GM23338 (cell line): ENCODE measurements at regions not wholly inside any gene's neighbourhood (a gene's known extent, or its start where the extent isn't known, plus 50 kb on each side); places are given as distances from the start of the nearest gene placed in this dataset.

ENCODE experiments used
- ATAC-seq: fragments of 200-7000 bp; cut with Tn5 transposase; 3 replicates; pipeline ENCODE4 v1.9.1; 2020
- DNase-seq: peaks from one replicate; pipeline ENCODE4 v3.0.0-alpha.2; 2015; ENCODE audit warnings: low spot score
- H2AFZ ChIP-seq: fragments of 200-600 bp; sonication (generic); 2 replicates; pipeline ENCODE4 v1.8.0; 2016; ENCODE audit warnings: antibody characterized with exemption, mild to moderate bottlenecking, moderate library complexity
- H3F3A ChIP-seq: fragments of 200-600 bp; sonication (generic); replicated peaks from 2 replicates; pipeline ENCODE4 v1.8.0; 2017; ENCODE audit warnings: antibody characterized with exemption, mixed run types, low read depth
- H3K27ac ChIP-seq: fragments of 200-600 bp; sonication (generic); 2 replicates; pipeline ENCODE4 v1.6.1; 2016; ENCODE audit warnings: low read depth
- H3K27me3 ChIP-seq: fragments of 200-600 bp; sonication (generic); 2 replicates; pipeline ENCODE4 v1.8.0; 2016; ENCODE audit warnings: mild to moderate bottlenecking, mixed run types, moderate library complexity; ENCODE audit not compliant: insufficient read depth
- H3K36me3 ChIP-seq: fragments of 200-600 bp; sonication (generic); 2 replicates; pipeline ENCODE4 v1.8.0; 2016; ENCODE audit warnings: mild to moderate bottlenecking; ENCODE audit not compliant: insufficient read depth
- H3K4me1 ChIP-seq: fragments of 200-600 bp; sonication (generic); 2 replicates; pipeline ENCODE4 v1.8.0; 2016; ENCODE audit warnings: mild to moderate bottlenecking, moderate library complexity; ENCODE audit not compliant: insufficient read depth
- H3K4me2 ChIP-seq: fragments of 200-600 bp; sonication (generic); 2 replicates; pipeline ENCODE4 v1.7.1; 2017; ENCODE audit warnings: mixed run types
- H3K4me3 ChIP-seq: fragments of 200-600 bp; sonication (generic); 2 replicates; pipeline ENCODE4 v1.6.1; 2016; ENCODE audit warnings: mixed run types
- H3K79me2 ChIP-seq: fragments of 200-600 bp; sonication (generic); replicated peaks from 2 replicates; pipeline ENCODE4 v1.8.0; 2017; ENCODE audit warnings: mild to moderate bottlenecking; ENCODE audit not compliant: insufficient read depth
- H3K9me2 ChIP-seq: fragments of 200-600 bp; sonication (generic); 2 replicates; pipeline ENCODE4 v1.8.0; 2017; ENCODE audit not compliant: insufficient read depth
- H4K20me1 ChIP-seq: fragments of 200-600 bp; sonication (generic); replicated peaks from 2 replicates; pipeline ENCODE4 v1.8.0; 2017; ENCODE audit warnings: mild to moderate bottlenecking; ENCODE audit not compliant: insufficient read depth
- H3K27ac Mint-ChIP-seq: 2 replicates; pipeline ENCODE4 v1.8.0; 2020; ENCODE audit warnings: inconsistent platforms, mild to moderate bottlenecking, moderate library complexity, mixed read lengths
- H3K27me3 Mint-ChIP-seq: 3 replicates; pipeline ENCODE4 v1.8.0; 2022; ENCODE audit warnings: low read depth, mild to moderate bottlenecking, moderate library complexity, mixed read lengths, inconsistent platforms; ENCODE audit not compliant: insufficient read depth, poor library complexity
- H3K36me3 Mint-ChIP-seq: 3 replicates; pipeline ENCODE4 v1.8.0; 2021; ENCODE audit warnings: low read depth, mild to moderate bottlenecking, inconsistent platforms, moderate library complexity, mixed read lengths
- H3K4me1 Mint-ChIP-seq: 3 replicates; pipeline ENCODE4 v1.8.0; 2020; ENCODE audit warnings: mild to moderate bottlenecking, inconsistent platforms, mixed read lengths
- H3K4me3 Mint-ChIP-seq: 3 replicates; pipeline ENCODE4 v1.8.0; 2021; ENCODE audit warnings: moderate library complexity, mild to moderate bottlenecking, inconsistent platforms, mixed read lengths
- H3K9me3 Mint-ChIP-seq: 3 replicates; pipeline ENCODE4 v1.8.0; 2020; ENCODE audit warnings: moderate library complexity, mild to moderate bottlenecking, inconsistent platforms, mixed read lengths
- ETS1 ChIP-seq: IDR thresholded peaks from 2 replicates; pipeline ENCODE4 v1.6.1; 2016; ENCODE audit warnings: antibody characterized with exemption
- EZH2phosphoT487 ChIP-seq: fragments of 200-600 bp; sonication (generic); IDR thresholded peaks from one replicate; pipeline ENCODE4 v1.8.1; 2018; ENCODE audit warnings: antibody characterized with exemption; ENCODE audit not compliant: unreplicated experiment
- NANOG ChIP-seq: IDR thresholded peaks from 2 replicates; pipeline ENCODE4 v1.6.1; 2016; ENCODE audit warnings: antibody characterized with exemption, borderline replicate concordance
- STAT1 ChIP-seq: IDR thresholded peaks from one replicate; pipeline ENCODE4 v1.6.1; 2016; ENCODE audit warnings: antibody characterized with exemption; ENCODE audit not compliant: unreplicated experiment
- ZNF331 ChIP-seq: fragments of 250-450 bp; sonication (Bioruptor Pico); IDR thresholded peaks from 2 replicates; pipeline ENCODE4 v1.5.0; 2020; ENCODE audit warnings: low read depth, mild to moderate bottlenecking, moderate library complexity
- TF ChIP-seq, protein P1 (sequence below): fragments of 250-450 bp; sonication (Bioruptor Pico); IDR thresholded peaks from 2 replicates; pipeline ENCODE4 v1.5.0; 2020; ENCODE audit warnings: mild to moderate bottlenecking, moderate library complexity
- TF ChIP-seq, protein P2 (sequence below), 2 experiments: fragments of 200-600 bp in 1 of 2; sonication (generic) in 1 of 2; conservative IDR thresholded peaks; 2 replicates each; pipeline versions ENCODE4 v1.5.1 to v1.6.1; 2016 to 2017; ENCODE audit warnings: antibody characterized with exemption in 2 of 2, low read depth in 2 of 2, mild to moderate bottlenecking in 2 of 2, moderate library complexity in 1 of 2

GRCh38 chr10:123563581-123563855, 102.6 kb upstream of the GPR26 start (continued):
- TF ChIP-seq, protein P1, sequence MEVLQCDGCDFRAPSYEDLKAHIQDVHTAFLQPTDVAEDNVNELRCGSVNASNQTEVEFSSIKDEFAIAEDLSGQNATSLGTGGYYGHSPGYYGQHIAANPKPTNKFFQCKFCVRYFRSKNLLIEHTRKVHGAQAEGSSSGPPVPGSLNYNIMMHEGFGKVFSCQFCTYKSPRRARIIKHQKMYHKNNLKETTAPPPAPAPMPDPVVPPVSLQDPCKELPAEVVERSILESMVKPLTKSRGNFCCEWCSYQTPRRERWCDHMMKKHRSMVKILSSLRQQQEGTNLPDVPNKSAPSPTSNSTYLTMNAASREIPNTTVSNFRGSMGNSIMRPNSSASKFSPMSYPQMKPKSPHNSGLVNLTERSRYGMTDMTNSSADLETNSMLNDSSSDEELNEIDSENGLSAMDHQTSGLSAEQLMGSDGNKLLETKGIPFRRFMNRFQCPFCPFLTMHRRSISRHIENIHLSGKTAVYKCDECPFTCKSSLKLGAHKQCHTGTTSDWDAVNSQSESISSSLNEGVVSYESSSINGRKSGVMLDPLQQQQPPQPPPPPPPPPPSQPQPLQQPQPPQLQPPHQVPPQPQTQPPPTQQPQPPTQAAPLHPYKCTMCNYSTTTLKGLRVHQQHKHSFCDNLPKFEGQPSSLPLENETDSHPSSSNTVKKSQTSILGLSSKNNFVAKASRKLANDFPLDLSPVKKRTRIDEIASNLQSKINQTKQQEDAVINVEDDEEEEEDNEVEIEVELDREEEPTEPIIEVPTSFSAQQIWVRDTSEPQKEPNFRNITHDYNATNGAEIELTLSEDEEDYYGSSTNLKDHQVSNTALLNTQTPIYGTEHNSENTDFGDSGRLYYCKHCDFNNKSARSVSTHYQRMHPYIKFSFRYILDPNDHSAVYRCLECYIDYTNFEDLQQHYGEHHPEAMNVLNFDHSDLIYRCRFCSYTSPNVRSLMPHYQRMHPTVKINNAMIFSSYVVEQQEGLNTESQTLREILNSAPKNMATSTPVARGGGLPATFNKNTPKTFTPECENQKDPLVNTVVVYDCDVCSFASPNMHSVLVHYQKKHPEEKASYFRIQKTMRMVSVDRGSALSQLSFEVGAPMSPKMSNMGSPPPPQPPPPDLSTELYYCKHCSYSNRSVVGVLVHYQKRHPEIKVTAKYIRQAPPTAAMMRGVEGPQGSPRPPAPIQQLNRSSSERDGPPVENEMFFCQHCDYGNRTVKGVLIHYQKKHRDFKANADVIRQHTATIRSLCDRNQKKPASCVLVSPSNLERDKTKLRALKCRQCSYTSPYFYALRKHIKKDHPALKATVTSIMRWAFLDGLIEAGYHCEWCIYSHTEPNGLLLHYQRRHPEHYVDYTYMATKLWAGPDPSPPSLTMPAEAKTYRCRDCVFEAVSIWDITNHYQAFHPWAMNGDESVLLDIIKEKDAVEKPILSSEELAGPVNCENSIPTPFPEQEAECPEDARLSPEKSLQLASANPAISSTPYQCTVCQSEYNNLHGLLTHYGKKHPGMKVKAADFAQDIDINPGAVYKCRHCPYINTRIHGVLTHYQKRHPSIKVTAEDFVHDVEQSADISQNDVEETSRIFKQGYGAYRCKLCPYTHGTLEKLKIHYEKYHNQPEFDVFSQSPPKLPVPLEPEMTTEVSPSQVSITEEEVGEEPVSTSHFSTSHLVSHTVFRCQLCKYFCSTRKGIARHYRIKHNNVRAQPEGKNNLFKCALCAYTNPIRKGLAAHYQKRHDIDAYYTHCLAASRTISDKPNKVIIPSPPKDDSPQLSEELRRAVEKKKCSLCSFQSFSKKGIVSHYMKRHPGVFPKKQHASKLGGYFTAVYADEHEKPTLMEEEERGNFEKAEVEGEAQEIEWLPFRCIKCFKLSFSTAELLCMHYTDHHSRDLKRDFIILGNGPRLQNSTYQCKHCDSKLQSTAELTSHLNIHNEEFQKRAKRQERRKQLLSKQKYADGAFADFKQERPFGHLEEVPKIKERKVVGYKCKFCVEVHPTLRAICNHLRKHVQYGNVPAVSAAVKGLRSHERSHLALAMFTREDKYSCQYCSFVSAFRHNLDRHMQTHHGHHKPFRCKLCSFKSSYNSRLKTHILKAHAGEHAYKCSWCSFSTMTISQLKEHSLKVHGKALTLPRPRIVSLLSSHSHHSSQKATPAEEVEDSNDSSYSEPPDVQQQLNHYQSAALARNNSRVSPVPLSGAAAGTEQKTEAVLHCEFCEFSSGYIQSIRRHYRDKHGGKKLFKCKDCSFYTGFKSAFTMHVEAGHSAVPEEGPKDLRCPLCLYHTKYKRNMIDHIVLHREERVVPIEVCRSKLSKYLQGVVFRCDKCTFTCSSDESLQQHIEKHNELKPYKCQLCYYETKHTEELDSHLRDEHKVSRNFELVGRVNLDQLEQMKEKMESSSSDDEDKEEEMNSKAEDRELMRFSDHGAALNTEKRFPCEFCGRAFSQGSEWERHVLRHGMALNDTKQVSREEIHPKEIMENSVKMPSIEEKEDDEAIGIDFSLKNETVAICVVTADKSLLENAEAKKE (CRISPR knock-in tag), result no peak

- Histone ChIP-seq H3K9me2 (no peaks in the 10 kb centered on the region), H3F3A (no peaks in the 10 kb centered on the region), H3K36me3 (no peaks in the 10 kb centered on the region), H3K79me2 (no peaks in the 10 kb centered on the region), H4K20me1 (no peaks in the 10 kb centered on the region), H3K4me2 (no peak overlapping the region), H2AFZ (no peak overlapping the region), H3K4me3 (no peak overlapping the region), H3K27ac (no peak overlapping the region), H3K27me3 (no peaks in the 10 kb centered on the region), H3K4me1 (no peaks in the 10 kb centered on the region)
- H3K27ac Mint-ChIP-seq, result no peak overlapping the region
- ATAC-seq (no peak), DNase-seq (no peak)
- H3K4me3 Mint-ChIP-seq, result no peak overlapping the region
- H3K9me3 Mint-ChIP-seq, result no peaks in the 10 kb centered on the region
- peaks cover 9% of the 10 kb centered on the region for H3K27me3 Mint-ChIP-seq
- H3K36me3 Mint-ChIP-seq, result no peaks in the 10 kb centered on the region
- H3K4me1 Mint-ChIP-seq, result peaks cover 5% of the 10 kb centered on the region; the same call in 2 of the 3 replicates
- TF ChIP-seq, protein P2, sequence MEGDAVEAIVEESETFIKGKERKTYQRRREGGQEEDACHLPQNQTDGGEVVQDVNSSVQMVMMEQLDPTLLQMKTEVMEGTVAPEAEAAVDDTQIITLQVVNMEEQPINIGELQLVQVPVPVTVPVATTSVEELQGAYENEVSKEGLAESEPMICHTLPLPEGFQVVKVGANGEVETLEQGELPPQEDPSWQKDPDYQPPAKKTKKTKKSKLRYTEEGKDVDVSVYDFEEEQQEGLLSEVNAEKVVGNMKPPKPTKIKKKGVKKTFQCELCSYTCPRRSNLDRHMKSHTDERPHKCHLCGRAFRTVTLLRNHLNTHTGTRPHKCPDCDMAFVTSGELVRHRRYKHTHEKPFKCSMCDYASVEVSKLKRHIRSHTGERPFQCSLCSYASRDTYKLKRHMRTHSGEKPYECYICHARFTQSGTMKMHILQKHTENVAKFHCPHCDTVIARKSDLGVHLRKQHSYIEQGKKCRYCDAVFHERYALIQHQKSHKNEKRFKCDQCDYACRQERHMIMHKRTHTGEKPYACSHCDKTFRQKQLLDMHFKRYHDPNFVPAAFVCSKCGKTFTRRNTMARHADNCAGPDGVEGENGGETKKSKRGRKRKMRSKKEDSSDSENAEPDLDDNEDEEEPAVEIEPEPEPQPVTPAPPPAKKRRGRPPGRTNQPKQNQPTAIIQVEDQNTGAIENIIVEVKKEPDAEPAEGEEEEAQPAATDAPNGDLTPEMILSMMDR (conservative IDR thresholded peaks at IDR 0.05; ENCODE audit: low read depth in 2 of 2), result no peak
- TF ChIP-seq ZNF331 (CRISPR knock-in tag), result no peak
- TF ChIP-seq, protein P1 (CRISPR knock-in tag), result no peak
- no peak for TF ChIP-seq ETS1
- no peak for TF ChIP-seq STAT1
- no peak for TF ChIP-seq EZH2phosphoT487
- no peak for TF ChIP-seq NANOG
Observed at GRCh38 chr10:123563994-123564393, 102.2 kb upstream of the GPR26 start.
